ENCODE measurements at regions not wholly inside any gene's neighbourhood (a gene's known extent, or its start where the extent isn't known, plus 50 kb on each side); places are given as distances from the start of the nearest gene placed in this dataset.

DNA sequence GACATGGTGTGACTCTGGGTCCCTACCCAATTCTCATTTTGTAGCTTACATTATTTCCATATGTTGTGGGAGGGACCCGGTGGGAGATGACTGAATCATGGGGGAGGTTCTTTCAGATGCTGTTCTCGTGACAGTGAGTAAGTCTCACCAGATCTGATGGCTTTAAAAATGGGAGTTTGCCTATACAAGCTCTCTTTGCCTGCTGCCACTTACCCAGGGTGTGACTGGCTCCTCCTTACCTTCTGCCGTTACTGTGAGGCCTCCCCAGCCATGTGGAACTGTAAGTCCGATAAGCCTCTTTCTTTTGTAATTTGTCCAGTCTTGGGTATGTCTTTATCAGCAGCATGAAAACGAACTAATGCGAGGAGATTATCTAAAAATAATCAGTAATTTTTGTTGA, 1683.2 kb upstream of the SLC39A10 start (continued):
- TF ChIP-seq STAT3 (IDR thresholded peaks at IDR 0.05; ENCODE audit: low read depth, low read length) = no peak
- TF ChIP-seq WRNIP1 (IDR thresholded peaks at IDR 0.05; ENCODE audit: borderline replicate concordance, low read depth, low read length) = no peak
- no peak for TF ChIP-seq RUNX3 (IDR thresholded peaks at IDR 0.05; ENCODE audit: low read length)
- no peak for TF ChIP-seq MTA2 (IDR thresholded peaks at IDR 0.05; ENCODE audit: low read depth)
- TF ChIP-seq MYB (IDR thresholded peaks at IDR 0.05; ENCODE audit: borderline replicate concordance, low read depth, low read length) = no peak
- no peak for TF ChIP-seq ATF7 (IDR thresholded peaks at IDR 0.05; ENCODE audit: low read depth)

DNA sequence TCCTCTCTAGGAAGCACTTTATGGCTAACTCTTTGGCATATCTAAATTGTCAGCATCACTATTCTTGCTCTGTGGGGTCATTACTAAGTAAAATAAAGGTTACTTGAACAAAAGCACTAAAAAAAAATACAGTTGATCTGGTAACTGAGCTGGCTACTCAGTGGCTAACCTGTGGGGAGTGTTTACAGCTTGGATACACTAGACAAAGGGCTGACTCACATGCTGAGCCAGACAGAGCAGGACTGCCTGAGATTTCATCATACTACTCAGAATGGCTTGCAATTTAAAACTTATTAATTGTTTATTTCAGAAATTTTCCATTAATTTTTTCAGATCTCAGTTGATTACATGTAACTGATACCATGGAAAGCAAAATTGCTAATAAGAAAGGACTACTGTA, 1690.4 kb upstream of the SLC39A10 start:
- ATAC-seq (no peak), DNase-seq (ENCODE audit: low read depth, low spot score) (no peak), FAIRE-seq (no peak)
- in situ Hi-C loops (cut with MboI) (no loop called here), intact Hi-C loops (cut with micrococcal nuclease; ENCODE audit: unreplicated experiment) (loop anchor here (5.0 kb wide), 1 partner anchor 1351 kb away; no protein-coding TSS in a partner anchor)
- SMC1A ChIA-PET (ENCODE audit: uncharacterized antibody, unreplicated experiment) = no interaction called here
- Histone ChIP-seq H2AFZ (ENCODE audit: control insufficient read depth, low read depth, low read length) (no peak overlapping the region), H3K4me3 (no peak overlapping the region), H3K79me2 (ENCODE audit: control insufficient read depth, insufficient read depth, low read length) (no peaks in the 10 kb centered on the region), H3K27ac (ENCODE audit: control insufficient read depth, insufficient read depth) (no peak overlapping the region), H3K4me1 (ENCODE audit: control insufficient read depth, insufficient read depth, low read length) (no peaks in the 10 kb centered on the region), H3K9me3 (replicated peaks; ENCODE audit: control insufficient read depth, insufficient read depth, low read length) (no peaks in the 10 kb centered on the region), H3K36me3 (ENCODE audit: control insufficient read depth in 2 of 2, insufficient read depth in 2 of 2, low read length in 1 of 2) (no peaks in the 10 kb centered on the region), H3K9ac (ENCODE audit: control insufficient read depth, insufficient read depth, low read length) (no peak overlapping the region), H3K27me3 (replicated peaks in 1 of 2; ENCODE audit: control insufficient read depth in 2 of 2, insufficient read depth in 2 of 2, low read length in 1 of 2) (no peaks in the 10 kb centered on the region), H3K4me2 (ENCODE audit: control insufficient read depth, insufficient read depth) (no peak overlapping the region), H4K20me1 (ENCODE audit: control insufficient read depth, insufficient read depth) (no peaks in the 10 kb centered on the region)
- CTCF ChIA-PET = interaction anchor here (1.1 kb wide), 1 partner anchor 16 kb away, joined by 3 read pairs; no protein-coding TSS in a partner anchor
- TF ChIP-seq, protein P1, sequence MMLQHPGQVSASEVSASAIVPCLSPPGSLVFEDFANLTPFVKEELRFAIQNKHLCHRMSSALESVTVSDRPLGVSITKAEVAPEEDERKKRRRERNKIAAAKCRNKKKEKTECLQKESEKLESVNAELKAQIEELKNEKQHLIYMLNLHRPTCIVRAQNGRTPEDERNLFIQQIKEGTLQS (IDR thresholded peaks at IDR 0.05; ENCODE audit: borderline replicate concordance, extremely low read depth, low read depth, low read length) = no peak
- TF ChIP-seq, protein P2, sequence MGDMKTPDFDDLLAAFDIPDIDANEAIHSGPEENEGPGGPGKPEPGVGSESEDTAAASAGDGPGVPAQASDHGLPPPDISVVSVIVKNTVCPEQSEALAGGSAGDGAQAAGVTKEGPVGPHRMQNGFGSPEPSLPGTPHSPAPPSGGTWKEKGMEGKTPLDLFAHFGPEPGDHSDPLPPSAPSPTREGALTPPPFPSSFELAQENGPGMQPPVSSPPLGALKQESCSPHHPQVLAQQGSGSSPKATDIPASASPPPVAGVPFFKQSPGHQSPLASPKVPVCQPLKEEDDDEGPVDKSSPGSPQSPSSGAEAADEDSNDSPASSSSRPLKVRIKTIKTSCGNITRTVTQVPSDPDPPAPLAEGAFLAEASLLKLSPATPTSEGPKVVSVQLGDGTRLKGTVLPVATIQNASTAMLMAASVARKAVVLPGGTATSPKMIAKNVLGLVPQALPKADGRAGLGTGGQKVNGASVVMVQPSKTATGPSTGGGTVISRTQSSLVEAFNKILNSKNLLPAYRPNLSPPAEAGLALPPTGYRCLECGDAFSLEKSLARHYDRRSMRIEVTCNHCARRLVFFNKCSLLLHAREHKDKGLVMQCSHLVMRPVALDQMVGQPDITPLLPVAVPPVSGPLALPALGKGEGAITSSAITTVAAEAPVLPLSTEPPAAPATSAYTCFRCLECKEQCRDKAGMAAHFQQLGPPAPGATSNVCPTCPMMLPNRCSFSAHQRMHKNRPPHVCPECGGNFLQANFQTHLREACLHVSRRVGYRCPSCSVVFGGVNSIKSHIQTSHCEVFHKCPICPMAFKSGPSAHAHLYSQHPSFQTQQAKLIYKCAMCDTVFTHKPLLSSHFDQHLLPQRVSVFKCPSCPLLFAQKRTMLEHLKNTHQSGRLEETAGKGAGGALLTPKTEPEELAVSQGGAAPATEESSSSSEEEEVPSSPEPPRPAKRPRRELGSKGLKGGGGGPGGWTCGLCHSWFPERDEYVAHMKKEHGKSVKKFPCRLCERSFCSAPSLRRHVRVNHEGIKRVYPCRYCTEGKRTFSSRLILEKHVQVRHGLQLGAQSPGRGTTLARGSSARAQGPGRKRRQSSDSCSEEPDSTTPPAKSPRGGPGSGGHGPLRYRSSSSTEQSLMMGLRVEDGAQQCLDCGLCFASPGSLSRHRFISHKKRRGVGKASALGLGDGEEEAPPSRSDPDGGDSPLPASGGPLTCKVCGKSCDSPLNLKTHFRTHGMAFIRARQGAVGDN (IDR thresholded peaks at IDR 0.05) = no peak
- no peak for TF ChIP-seq IKZF2 (IDR thresholded peaks at IDR 0.05)
- POLR2A ChIA-PET = no interaction called here
- RAD21 ChIA-PET (ENCODE audit: unreplicated experiment) = no interaction called here
- BruUV-seq (replicated peaks) = no TSS peak

All from GM12878 (cell line).